Transverse colon (tissue), 4 donors: ENCODE measurements at regions not wholly inside any gene's neighbourhood (a gene's known extent, or its start where the extent isn't known, plus 50 kb on each side); places are given as distances from the start of the nearest gene placed in this dataset.

Source experiments
- DNase-seq: peaks from one replicate; pipeline ENCODE4 v3.0.0-alpha.2; 2019
- H3K27ac ChIP-seq, 4 donors: fragments of 200-600 bp; sonication (generic); 2 replicates each; pipeline ENCODE4 v1.5.1; 2016 to 2018; ENCODE audit warnings: inconsistent platforms in 4 of 4
- H3K27me3 ChIP-seq: fragments of 200-600 bp; sonication (generic); 2 replicates; pipeline ENCODE4 v1.5.1; 2017; ENCODE audit warnings: inconsistent platforms
- H3K36me3 ChIP-seq, 4 donors: fragments of 200-600 bp; sonication (generic); 2 replicates each; pipeline ENCODE4 v1.5.1; 2017 to 2019; ENCODE audit warnings: inconsistent platforms in 4 of 4
- H3K4me1 ChIP-seq, 4 donors: fragments of 200-600 bp; sonication (generic); 2 replicates each; pipeline ENCODE4 v1.5.1; 2017 to 2020; ENCODE audit warnings: inconsistent platforms in 4 of 4
- H3K4me3 ChIP-seq, 4 donors: fragments of 200-600 bp; sonication (generic); 1 replicate in 1 of 4; 2 replicates in 3 of 4; pipeline versions ENCODE4 v1.5.1 to v1.6.1; 2017 to 2019; ENCODE audit warnings: inconsistent platforms in 4 of 4
- H3K9me3 ChIP-seq, 2 donors: fragments of 200-600 bp; sonication (generic); 2 replicates each; pipeline ENCODE4 v1.5.1; 2017 to 2019; ENCODE audit warnings: inconsistent platforms in 2 of 2
- EP300 ChIP-seq: sonication (generic); formaldehyde crosslinking; IDR thresholded peaks from one replicate; pipeline ENCODE4 v1.6.1; 2017; ENCODE audit warnings: antibody characterized with exemption, low read depth
- POLR2A ChIP-seq: fragments of 450-650 bp; IDR thresholded peaks from one replicate; pipeline ENCODE4 v1.6.1; 2016; ENCODE audit warnings: antibody characterized with exemption, mild to moderate bottlenecking, moderate library complexity
- POLR2AphosphoS5 ChIP-seq, 3 donors: sonication (generic); formaldehyde crosslinking; IDR thresholded peaks; one replicate each; pipeline ENCODE4 v1.6.1; 2016; ENCODE audit warnings: antibody characterized with exemption in 3 of 3
- WGBS, 2 donors: methylation state at CpG; one replicate each; pipeline ENCODE4 v1.1.5; 2018; ENCODE audit warnings: low coverage in 1 of 2; 5-methylcytosine and 5-hydroxymethylcytosine counted together
- in situ Hi-C, 4 donors: fragments of 200-750 bp; cut with MboI; loops; one replicate each; pipeline versions ENCODE4 v1.15.0 to v1.15.1; 2017; ENCODE audit warnings: low sequenced_read_pairs in 3 of 4, low pct_ligation_motif_present in 1 of 4, low pct_unique_long_range_greater_than_20kb in 1 of 4
- intact Hi-C: fragments of 100-400 bp; cut with DNase I; formaldehyde crosslinking; loops from one replicate; pipeline ENCODE4 v1.15.1; 2023; ENCODE audit warnings: low total_unique reads
- TF ChIP-seq, protein P1 (sequence below), 5 experiments: fragments of 200-600 bp in 3 of 5; fragments of 450-650 bp in 2 of 5; sonication (generic) in 3 of 5; IDR thresholded peaks; 1 replicate in 2 of 5; 2 replicates in 3 of 5; pipeline ENCODE4 v1.5.1; 2016 to 2017; ENCODE audit warnings: antibody characterized with exemption in 5 of 5, inconsistent platforms in 3 of 5, mild to moderate bottlenecking in 2 of 5, moderate library complexity in 1 of 5

DNA sequence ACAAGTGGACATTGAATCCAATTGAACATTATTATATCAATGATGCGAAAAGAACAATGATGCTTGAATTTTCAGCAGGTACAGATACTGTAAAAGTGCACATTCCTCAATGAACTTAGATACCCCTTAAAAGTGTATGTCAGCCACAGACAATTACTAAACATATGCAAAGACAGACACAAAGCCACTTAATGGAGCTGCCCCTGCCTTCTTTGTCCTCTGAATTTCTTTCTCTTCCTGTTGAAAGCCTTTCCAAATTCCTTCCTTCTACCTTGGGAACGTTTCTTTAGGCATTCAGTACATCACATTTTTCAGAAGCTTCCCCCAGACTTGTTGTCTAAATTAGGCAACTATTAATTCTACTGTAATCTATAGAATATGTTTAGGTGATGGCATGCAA, 706.8 kb upstream of the MBL2 start:
- in situ Hi-C loops (no loop called here), intact Hi-C loops (no loop called here)
- Histone ChIP-seq H3K27me3 (no peaks in the 10 kb centered on the region), H3K4me1 (no peaks in the 10 kb centered on the region), H3K9me3 (no peaks in the 10 kb centered on the region), H3K27ac (no peak overlapping the region), H3K36me3 (no peaks in the 10 kb centered on the region), H3K4me3 (no peak overlapping the region)
- DNase-seq = no peak
- 57% methylated on average over 2 of the region's 2 CpGs for WGBS, 2 donors
- TF ChIP-seq EP300 = no peak
- TF ChIP-seq POLR2AphosphoS5 (IDR thresholded peaks at IDR 0.05) = no peak
- no peak for TF ChIP-seq POLR2A
- TF ChIP-seq, protein P1, sequence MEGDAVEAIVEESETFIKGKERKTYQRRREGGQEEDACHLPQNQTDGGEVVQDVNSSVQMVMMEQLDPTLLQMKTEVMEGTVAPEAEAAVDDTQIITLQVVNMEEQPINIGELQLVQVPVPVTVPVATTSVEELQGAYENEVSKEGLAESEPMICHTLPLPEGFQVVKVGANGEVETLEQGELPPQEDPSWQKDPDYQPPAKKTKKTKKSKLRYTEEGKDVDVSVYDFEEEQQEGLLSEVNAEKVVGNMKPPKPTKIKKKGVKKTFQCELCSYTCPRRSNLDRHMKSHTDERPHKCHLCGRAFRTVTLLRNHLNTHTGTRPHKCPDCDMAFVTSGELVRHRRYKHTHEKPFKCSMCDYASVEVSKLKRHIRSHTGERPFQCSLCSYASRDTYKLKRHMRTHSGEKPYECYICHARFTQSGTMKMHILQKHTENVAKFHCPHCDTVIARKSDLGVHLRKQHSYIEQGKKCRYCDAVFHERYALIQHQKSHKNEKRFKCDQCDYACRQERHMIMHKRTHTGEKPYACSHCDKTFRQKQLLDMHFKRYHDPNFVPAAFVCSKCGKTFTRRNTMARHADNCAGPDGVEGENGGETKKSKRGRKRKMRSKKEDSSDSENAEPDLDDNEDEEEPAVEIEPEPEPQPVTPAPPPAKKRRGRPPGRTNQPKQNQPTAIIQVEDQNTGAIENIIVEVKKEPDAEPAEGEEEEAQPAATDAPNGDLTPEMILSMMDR (IDR thresholded peaks at IDR 0.05) = no peak

DNA sequence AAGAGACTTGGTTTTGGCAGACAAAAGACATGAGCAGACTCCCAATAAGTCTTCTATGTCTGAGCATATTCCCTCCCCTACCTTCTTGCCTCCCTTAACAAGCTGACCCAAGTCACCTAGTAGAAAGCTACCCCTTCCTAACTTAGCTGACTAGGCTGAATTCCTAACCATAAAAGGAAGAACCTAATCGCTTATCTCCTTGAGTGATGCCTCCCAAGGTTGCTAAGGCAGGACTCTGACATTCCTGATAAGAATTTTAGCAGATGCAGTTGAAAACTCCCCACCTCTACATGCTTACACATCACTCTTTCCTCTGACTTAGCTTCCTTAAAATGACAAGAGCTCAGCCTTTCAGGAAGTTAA, 704.7 kb upstream of the MBL2 start:
- WGBS, 2 donors = 58 to 83% methylated on average over 1 of the region's 1 CpG
- Histone ChIP-seq H3K36me3 (no peaks in the 10 kb centered on the region), H3K27ac (no peak overlapping the region), H3K9me3 (no peaks in the 10 kb centered on the region), H3K27me3 (no peaks in the 10 kb centered on the region), H3K4me1 (no peaks in the 10 kb centered on the region), H3K4me3 (no peak overlapping the region)
- DNase-seq = no peak
- TF ChIP-seq, protein P1 (IDR thresholded peaks at IDR 0.05) = no peak
- no peak for TF ChIP-seq POLR2A
- no peak for TF ChIP-seq POLR2AphosphoS5 (IDR thresholded peaks at IDR 0.05)
- no peak for TF ChIP-seq EP300
- in situ Hi-C loops (no loop called here), intact Hi-C loops (no loop called here)

DNA sequence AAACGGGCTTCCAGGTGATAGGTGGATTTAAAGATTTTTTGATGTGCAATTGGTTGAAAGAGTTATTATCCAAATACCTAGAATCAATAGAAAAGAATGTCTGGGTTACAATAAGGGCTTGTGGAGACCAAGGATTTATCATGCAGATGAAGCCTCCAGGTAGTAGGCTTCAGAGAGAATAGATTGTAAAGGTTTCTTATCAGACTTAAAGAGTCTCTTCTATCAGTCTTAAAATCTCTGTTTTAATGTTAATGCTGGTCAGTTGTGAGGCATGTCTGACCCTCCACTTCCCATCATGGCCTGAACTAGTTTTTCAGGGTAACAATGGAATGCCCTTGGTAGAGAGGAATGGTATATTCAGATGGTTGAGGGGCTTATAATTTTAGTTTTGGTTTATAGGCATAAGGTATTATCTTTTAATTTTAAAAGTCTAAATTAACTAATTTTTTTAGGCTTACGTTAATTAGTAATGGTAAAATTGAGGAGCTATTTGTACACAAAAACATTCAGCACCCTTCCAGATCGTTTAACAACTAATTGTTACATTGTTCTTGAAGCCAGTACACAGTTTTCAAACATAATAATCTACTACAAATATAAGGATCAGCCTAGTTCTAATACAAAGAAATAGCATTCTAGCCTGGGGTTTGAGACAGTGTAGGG, 704.2 kb upstream of the MBL2 start:
- no peak for TF ChIP-seq EP300
- no peak for TF ChIP-seq POLR2AphosphoS5 (IDR thresholded peaks at IDR 0.05)
- TF ChIP-seq POLR2A = no peak
- TF ChIP-seq, protein P1 (IDR thresholded peaks at IDR 0.05) = no peak
- H3K36me3 ChIP-seq = no peaks in the 10 kb centered on the region
- H3K27ac ChIP-seq = no peak overlapping the region
- H3K4me1 ChIP-seq = no peaks in the 10 kb centered on the region
- intact Hi-C loops (no loop called here), in situ Hi-C loops (no loop called here)
- H3K27me3 ChIP-seq = no peaks in the 10 kb centered on the region
- DNase-seq = no peak
- no peak overlapping the region for H3K4me3 ChIP-seq
- no peaks in the 10 kb centered on the region for H3K9me3 ChIP-seq
- 53 to 58% methylated on average over 3 of the region's 3 CpGs for WGBS, 2 donors

DNA sequence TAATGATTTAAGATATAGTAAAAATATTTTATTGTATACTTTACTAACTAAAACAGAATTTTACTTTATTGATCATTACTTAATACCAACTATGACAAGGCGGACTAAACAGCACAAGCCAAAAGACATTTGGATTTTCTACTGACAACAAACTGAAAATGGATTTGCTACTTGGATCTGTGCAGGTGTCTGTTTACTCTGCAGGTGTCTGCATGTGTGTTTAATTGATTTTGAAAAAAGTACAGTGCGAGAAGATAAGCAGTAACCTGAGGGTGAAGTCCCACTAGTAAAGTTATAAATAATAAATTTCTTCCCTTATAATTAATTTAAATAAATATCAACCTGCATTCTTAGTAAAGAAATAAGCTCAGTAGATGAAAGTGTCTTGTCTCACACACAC, 696.8 kb upstream of the MBL2 start:
- WGBS, 2 donors = 67 to 69% methylated on average over 2 of the region's 2 CpGs
- intact Hi-C loops = no loop called here

More for the DNA sequence above, 696.8 kb upstream of the MBL2 start:
- TF ChIP-seq POLR2A (no peak), POLR2AphosphoS5 (IDR thresholded peaks at IDR 0.05) (no peak), EP300 (no peak)
- TF ChIP-seq, protein P1 (IDR thresholded peaks at IDR 0.05) = no peak
- no peaks in the 10 kb centered on the region for H3K4me1 ChIP-seq
- DNase-seq = no peak
- no peak overlapping the region for H3K4me3 ChIP-seq
- H3K9me3 ChIP-seq = no peaks in the 10 kb centered on the region
- no peak overlapping the region for H3K27ac ChIP-seq
- in situ Hi-C loops = no loop called here
- H3K27me3 ChIP-seq = no peaks in the 10 kb centered on the region
- no peaks in the 10 kb centered on the region for H3K36me3 ChIP-seq
